GM12873 (cell line): ENCODE measurements at regions not wholly inside any gene's neighbourhood (a gene's known extent, or its start where the extent isn't known, plus 50 kb on each side); places are given as distances from the start of the nearest gene placed in this dataset.

ENCODE experiments used
- CTCF ChIP-seq: IDR thresholded peaks from 2 replicates; pipeline ENCODE4 v1.5.1; 2012; ENCODE audit warnings: low read depth, mild to moderate bottlenecking, moderate library complexity, low read length, control low read depth; ENCODE audit not compliant: insufficient read depth; ENCODE audit errors: missing control alignments

GRCh38 chrX:77396781-77397180 lies 50.4 kb upstream of the FGF16 start:
- no peak for TF ChIP-seq CTCF
